Astrocyte (in vitro differentiated cells and primary cell): ENCODE measurements at regions not wholly inside any gene's neighbourhood (a gene's known extent, or its start where the extent isn't known, plus 50 kb on each side); places are given as distances from the start of the nearest gene placed in this dataset.

ENCODE experiments used
- DNase-seq: peaks from one replicate; pipeline ENCODE4 v3.0.0-alpha.2; 2010; ENCODE audit warnings: low read depth
- FAIRE-seq: peaks from 2 replicates; lab custom pipeline; 2011; peaks lifted over from hg19 to GRCh38; lab: Jason Lieb, UNC
- H2AFZ ChIP-seq: 2 replicates; pipeline ENCODE4 v1.6.0; 2012; ENCODE audit warnings: low read depth, low read length, inconsistent platforms
- H3K27ac ChIP-seq: 2 replicates; pipeline ENCODE4 v1.5.1; 2011; ENCODE audit warnings: low read depth, low read length, inconsistent platforms
- H3K27me3 ChIP-seq: 2 replicates; pipeline ENCODE4 v1.6.0; 2011; ENCODE audit warnings: low read length, inconsistent platforms; ENCODE audit not compliant: insufficient read depth
- H3K36me3 ChIP-seq: 2 replicates; pipeline ENCODE4 v1.5.1; 2011; ENCODE audit warnings: low read length, inconsistent platforms; ENCODE audit not compliant: insufficient read depth
- H3K4me1 ChIP-seq: 2 replicates; pipeline ENCODE4 v1.5.1; 2011; ENCODE audit warnings: low read length, inconsistent platforms; ENCODE audit not compliant: insufficient read depth
- H3K4me2 ChIP-seq: 2 replicates; pipeline ENCODE4 v1.6.0; 2012; ENCODE audit warnings: low read length, inconsistent platforms
- H3K4me3 ChIP-seq: 2 replicates; pipeline ENCODE4 v1.5.1; 2011; ENCODE audit warnings: low read depth, mild to moderate bottlenecking, low read length, inconsistent platforms; ENCODE audit not compliant: insufficient read depth
- H3K79me2 ChIP-seq: 2 replicates; pipeline ENCODE4 v1.6.0; 2012; ENCODE audit warnings: mild to moderate bottlenecking, low read length, inconsistent platforms; ENCODE audit not compliant: insufficient read depth
- H3K9ac ChIP-seq: 2 replicates; pipeline ENCODE4 v1.6.0; 2012; ENCODE audit warnings: mild to moderate bottlenecking, low read length, inconsistent platforms
- H3K9me3 ChIP-seq: 2 replicates; pipeline ENCODE4 v1.5.1; 2012; ENCODE audit warnings: low read depth, mild to moderate bottlenecking, low read length, inconsistent platforms; ENCODE audit not compliant: insufficient read depth
- H4K20me1 ChIP-seq: 2 replicates; pipeline ENCODE4 v1.6.0; 2012; ENCODE audit warnings: low read length, inconsistent platforms; ENCODE audit not compliant: insufficient read depth
- H3K27ac Mint-ChIP-seq: one replicate; pipeline ENCODE4 v1.8.0; 2021; ENCODE audit warnings: mild to moderate bottlenecking, mixed read lengths; ENCODE audit not compliant: unreplicated experiment
- H3K27me3 Mint-ChIP-seq: one replicate; pipeline ENCODE4 v1.8.0; 2021; ENCODE audit warnings: low read depth, mixed read lengths; ENCODE audit not compliant: unreplicated experiment
- H3K36me3 Mint-ChIP-seq: one replicate; pipeline ENCODE4 v1.8.0; 2021; ENCODE audit warnings: low read depth, mixed read lengths; ENCODE audit not compliant: unreplicated experiment
- H3K4me1 Mint-ChIP-seq: one replicate; pipeline ENCODE4 v1.8.0; 2021; ENCODE audit warnings: low read depth, mixed read lengths; ENCODE audit not compliant: unreplicated experiment
- H3K4me3 Mint-ChIP-seq: one replicate; pipeline ENCODE4 v1.8.0; 2021; ENCODE audit warnings: mild to moderate bottlenecking, moderate library complexity, mixed read lengths; ENCODE audit not compliant: unreplicated experiment
- H3K9me3 Mint-ChIP-seq: one replicate; pipeline ENCODE4 v1.8.0; 2021; ENCODE audit warnings: mild to moderate bottlenecking, mixed read lengths; ENCODE audit not compliant: unreplicated experiment
- CTCF ChIP-seq: IDR thresholded peaks from 2 replicates; pipeline ENCODE4 v1.5.1; 2011; ENCODE audit warnings: low read depth, mild to moderate bottlenecking, inconsistent platforms, low read length, moderate library complexity; ENCODE audit not compliant: insufficient read depth
- EZH2 ChIP-seq: IDR thresholded peaks from 2 replicates; pipeline ENCODE4 v1.6.1; 2012; ENCODE audit warnings: mild to moderate bottlenecking, low read length, inconsistent platforms; ENCODE audit not compliant: insufficient read depth

- H3K4me1 Mint-ChIP-seq: no peaks in the 10 kb centered on the region
- H3K27ac Mint-ChIP-seq: no peak overlapping the region
- Histone ChIP-seq H3K4me1 (no peaks in the 10 kb centered on the region), H3K9ac (no peak overlapping the region), H3K27ac (no peak overlapping the region), H3K9me3 (no peaks in the 10 kb centered on the region), H4K20me1 (no peaks in the 10 kb centered on the region), H3K36me3 (no peaks in the 10 kb centered on the region), H3K4me2 (no peak overlapping the region), H2AFZ (no peak overlapping the region), H3K79me2 (no peaks in the 10 kb centered on the region), H3K4me3 (no peak overlapping the region), H3K27me3 (no peaks in the 10 kb centered on the region)
- TF ChIP-seq EZH2 (no peak), CTCF (no peak)
- peaks cover 31% of the 10 kb centered on the region for H3K27me3 Mint-ChIP-seq
- no peaks in the 10 kb centered on the region for H3K9me3 Mint-ChIP-seq
- DNase-seq (no peak), FAIRE-seq (no peak)
- no peaks in the 10 kb centered on the region for H3K36me3 Mint-ChIP-seq
- H3K4me3 Mint-ChIP-seq: no peak overlapping the region
Observed at GRCh38 chr17:33949100-33949499, 306.0 kb upstream of the CCL2 start.

- Histone ChIP-seq H3K27ac (no peak overlapping the region), H4K20me1 (no peaks in the 10 kb centered on the region), H3K4me3 (no peak overlapping the region), H3K4me2 (no peak overlapping the region), H3K27me3 (no peaks in the 10 kb centered on the region), H3K9ac (no peak overlapping the region), H3K4me1 (no peaks in the 10 kb centered on the region), H3K9me3 (no peaks in the 10 kb centered on the region), H2AFZ (no peak overlapping the region), H3K36me3 (no peaks in the 10 kb centered on the region), H3K79me2 (no peaks in the 10 kb centered on the region)
- peaks cover 25% of the 10 kb centered on the region for H3K27me3 Mint-ChIP-seq
- H3K36me3 Mint-ChIP-seq: no peaks in the 10 kb centered on the region
- no peak for FAIRE-seq
- no peaks in the 10 kb centered on the region for H3K4me1 Mint-ChIP-seq
- no peak for TF ChIP-seq EZH2
- TF ChIP-seq CTCF: no peak
- no peak overlapping the region for H3K4me3 Mint-ChIP-seq
- H3K9me3 Mint-ChIP-seq: no peaks in the 10 kb centered on the region
- DNase-seq: no peak
- no peak overlapping the region for H3K27ac Mint-ChIP-seq
Observed at GRCh38 chr17:33950061-33950460, 305.0 kb upstream of the CCL2 start.

GRCh38 chr17:33952425-33952824, 302.7 kb upstream of the CCL2 start:
- Mint-ChIP-seq H3K4me3 (no peak overlapping the region), H3K36me3 (no peaks in the 10 kb centered on the region), H3K27ac (no peak overlapping the region), H3K9me3 (no peaks in the 10 kb centered on the region), H3K4me1 (no peaks in the 10 kb centered on the region), H3K27me3 (peaks cover 20% of the 10 kb centered on the region)
- H4K20me1 ChIP-seq: no peaks in the 10 kb centered on the region
- H3K4me3 ChIP-seq: no peak overlapping the region
- no peak for DNase-seq
- no peak overlapping the region for H3K27ac ChIP-seq
- no peak for TF ChIP-seq CTCF
- no peak for TF ChIP-seq EZH2
- H3K9ac ChIP-seq: no peak overlapping the region
- H2AFZ ChIP-seq: no peak overlapping the region
- no peaks in the 10 kb centered on the region for H3K4me1 ChIP-seq
- H3K79me2 ChIP-seq: no peaks in the 10 kb centered on the region
- no peaks in the 10 kb centered on the region for H3K36me3 ChIP-seq
- no peak overlapping the region for H3K4me2 ChIP-seq
- no peaks in the 10 kb centered on the region for H3K27me3 ChIP-seq
- no peaks in the 10 kb centered on the region for H3K9me3 ChIP-seq
- FAIRE-seq: no peak
